Esophagus muscularis mucosa (tissue), 3 donors: ENCODE measurements at regions not wholly inside any gene's neighbourhood (a gene's known extent, or its start where the extent isn't known, plus 50 kb on each side); places are given as distances from the start of the nearest gene placed in this dataset.

Experiments used
- POLR2A ChIP-seq: fragments of 450-650 bp; IDR thresholded peaks from one replicate; pipeline ENCODE4 v1.6.1; 2017; ENCODE audit warnings: antibody characterized with exemption, moderate library complexity, mild to moderate bottlenecking, low read depth
- TF ChIP-seq, protein P1 (sequence below), 3 experiments: fragments of 200-600 bp in 2 of 3; fragments of 450-650 bp in 1 of 3; sonication (generic) in 2 of 3; IDR thresholded peaks; one replicate each; pipeline ENCODE4 v1.5.1; 2017 to 2019; ENCODE audit warnings: antibody characterized with exemption in 3 of 3, mild to moderate bottlenecking in 2 of 3, moderate library complexity in 1 of 3

DNA sequence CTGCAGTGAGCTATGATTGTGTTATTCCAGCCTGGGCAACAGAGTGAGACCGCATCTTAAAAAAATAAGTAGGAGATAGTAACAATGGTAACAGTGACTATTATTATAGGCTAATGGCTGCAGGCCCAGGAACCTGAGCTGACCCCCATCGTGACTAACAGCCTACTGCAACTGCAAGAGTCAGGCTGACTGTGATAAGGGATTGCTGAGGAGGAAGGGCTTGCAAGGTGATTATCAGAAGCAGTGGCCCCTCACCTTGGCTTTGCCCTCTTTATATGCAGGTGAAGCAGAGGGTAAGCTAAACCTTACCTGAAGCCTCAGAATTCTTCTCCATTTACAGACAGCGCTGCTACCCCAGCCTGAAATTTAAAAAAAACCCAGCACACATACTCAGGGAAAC lies 83.9 kb upstream of the SDK1 start:
- TF ChIP-seq, protein P1, sequence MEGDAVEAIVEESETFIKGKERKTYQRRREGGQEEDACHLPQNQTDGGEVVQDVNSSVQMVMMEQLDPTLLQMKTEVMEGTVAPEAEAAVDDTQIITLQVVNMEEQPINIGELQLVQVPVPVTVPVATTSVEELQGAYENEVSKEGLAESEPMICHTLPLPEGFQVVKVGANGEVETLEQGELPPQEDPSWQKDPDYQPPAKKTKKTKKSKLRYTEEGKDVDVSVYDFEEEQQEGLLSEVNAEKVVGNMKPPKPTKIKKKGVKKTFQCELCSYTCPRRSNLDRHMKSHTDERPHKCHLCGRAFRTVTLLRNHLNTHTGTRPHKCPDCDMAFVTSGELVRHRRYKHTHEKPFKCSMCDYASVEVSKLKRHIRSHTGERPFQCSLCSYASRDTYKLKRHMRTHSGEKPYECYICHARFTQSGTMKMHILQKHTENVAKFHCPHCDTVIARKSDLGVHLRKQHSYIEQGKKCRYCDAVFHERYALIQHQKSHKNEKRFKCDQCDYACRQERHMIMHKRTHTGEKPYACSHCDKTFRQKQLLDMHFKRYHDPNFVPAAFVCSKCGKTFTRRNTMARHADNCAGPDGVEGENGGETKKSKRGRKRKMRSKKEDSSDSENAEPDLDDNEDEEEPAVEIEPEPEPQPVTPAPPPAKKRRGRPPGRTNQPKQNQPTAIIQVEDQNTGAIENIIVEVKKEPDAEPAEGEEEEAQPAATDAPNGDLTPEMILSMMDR (IDR thresholded peaks at IDR 0.05) = no peak
- TF ChIP-seq POLR2A = no peak
